BJ (cell line): ENCODE measurements at regions not wholly inside any gene's neighbourhood (a gene's known extent, or its start where the extent isn't known, plus 50 kb on each side); places are given as distances from the start of the nearest gene placed in this dataset.
A peak's percentile ranks its signal among the peaks of the same experiment; 100 is the strongest.

ENCODE experiments used
- CTCF ChIA-PET: fragments of 350-600 bp; formaldehyde crosslinking; extraction: SDS; loops from one replicate; lab custom pipeline; 2021; ENCODE audit warnings: antibody characterized with exemption, inconsistent platforms; lab: Yijun Ruan, JAX
- POLR2A ChIA-PET: fragments of 300-600 bp; sonication (Branson Sonifier 250); formaldehyde crosslinking; extraction: SDS; loops from one replicate; lab custom pipeline; 2021; ENCODE audit warnings: antibody characterized with exemption; lab: Charles Lee
- DNase-seq: peaks from one replicate; pipeline ENCODE4 v3.0.0-alpha.2; 2011; ENCODE audit warnings: low read depth
- H3K27me3 ChIP-seq: 2 replicates; pipeline ENCODE4 v1.6.0; 2011; ENCODE audit warnings: low read length; ENCODE audit not compliant: control insufficient read depth, insufficient read depth
- H3K36me3 ChIP-seq: 2 replicates; pipeline ENCODE4 v1.5.1; 2011; ENCODE audit warnings: low read length; ENCODE audit not compliant: control insufficient read depth, insufficient read depth
- H3K4me3 ChIP-seq: 2 replicates; pipeline ENCODE4 v1.5.1; 2011; ENCODE audit warnings: low read depth, mild to moderate bottlenecking, control low read depth, low read length
- CTCF ChIP-seq: IDR thresholded peaks from 2 replicates; pipeline ENCODE4 v1.5.1; 2011; ENCODE audit warnings: low read depth, mild to moderate bottlenecking, control low read depth, inconsistent platforms, low read length, moderate library complexity; ENCODE audit not compliant: insufficient read depth

- no peak for DNase-seq
- no peaks in the 10 kb centered on the region for H3K36me3 ChIP-seq
- ChIA-PET CTCF (interaction anchor here (1.3 kb wide), 1 partner anchor 22 kb away, joined by 4 read pairs; no protein-coding TSS in a partner anchor), POLR2A (interaction anchor here (0.5 kb wide), 1 partner anchor 24 kb away, joined by 3 read pairs; no protein-coding TSS in a partner anchor)
- TF ChIP-seq CTCF, result no peak
- H3K4me3 ChIP-seq, result no peak overlapping the region
- H3K27me3 ChIP-seq, result no peaks in the 10 kb centered on the region
Observed at GRCh38 chr3:59335338-59335737, 285.5 kb upstream of the CFAP20DC start.

- ChIA-PET POLR2A (no interaction called here), CTCF (interaction anchor here (1.3 kb wide), 1 partner anchor 21 kb away, joined by 4 read pairs; no protein-coding TSS in a partner anchor)
- peak; percentile 2 for DNase-seq
Observed at GRCh38 chr3:59334585-59334984, 284.8 kb upstream of the CFAP20DC start.

GRCh38 chr3:59327376-59327808 is 277.6 kb upstream of the CFAP20DC start:
- no peak for TF ChIP-seq CTCF
- Histone ChIP-seq H3K27me3 (no peaks in the 10 kb centered on the region), H3K36me3 (no peaks in the 10 kb centered on the region), H3K4me3 (no peak overlapping the region)
- DNase-seq, result peak; percentile 2
- ChIA-PET CTCF (interaction anchor here (0.9 to 1.1 kb wide), 3 partner anchors 16 to 195 kb away, joined by 3 read pairs; no protein-coding TSS in a partner anchor), POLR2A (interaction anchor here (0.6 kb wide), 1 partner anchor 790 kb away, joined by 4 read pairs; no protein-coding TSS in a partner anchor)

More at GRCh38 chr3:59334585-59334984, 284.8 kb upstream of the CFAP20DC start:
- no peaks in the 10 kb centered on the region for H3K27me3 ChIP-seq
- H3K36me3 ChIP-seq, result no peaks in the 10 kb centered on the region
- TF ChIP-seq CTCF, result no peak
- no peak overlapping the region for H3K4me3 ChIP-seq

GRCh38 chr3:59326246-59327024 is 276.6 kb upstream of the CFAP20DC start:
- Histone ChIP-seq H3K27me3 (no peaks in the 10 kb centered on the region), H3K4me3 (no peak overlapping the region), H3K36me3 (no peaks in the 10 kb centered on the region)
- DNase-seq, result no peak
- TF ChIP-seq CTCF, result peak; percentile 10; the same call in 1 of the 2 replicates
- CTCF ChIA-PET, result interaction anchor here (0.7 to 0.9 kb wide), 2 partner anchors 23 to 196 kb away, joined by 3 read pairs; no protein-coding TSS in a partner anchor
- POLR2A ChIA-PET, result no interaction called here

GRCh38 chr3:59321881-59322540 is 272.2 kb upstream of the CFAP20DC start:
- POLR2A ChIA-PET, result no interaction called here

More at GRCh38 chr3:59321881-59322540, 272.2 kb upstream of the CFAP20DC start:
- H3K4me3 ChIP-seq, result no peak overlapping the region
- TF ChIP-seq CTCF, result no peak
- no peaks in the 10 kb centered on the region for H3K36me3 ChIP-seq
- CTCF ChIA-PET, result interaction anchor here (1.2 to 1.4 kb wide), 2 partner anchors 8 to 9 kb away, joined by 3 to 4 read pairs; no protein-coding TSS in a partner anchor
- H3K27me3 ChIP-seq, result no peaks in the 10 kb centered on the region
- DNase-seq, result no peak
